HepG2 (cell line): ENCODE measurements at regions not wholly inside any gene's neighbourhood (a gene's known extent, or its start where the extent isn't known, plus 50 kb on each side); places are given as distances from the start of the nearest gene placed in this dataset.
A peak's percentile ranks its signal among the peaks of the same experiment; 100 is the strongest.

Experiments used
- ATAC-seq: fragments of 200-7000 bp; cut with Tn5 transposase; 3 replicates; pipeline ENCODE4 v1.9.1; 2020; ENCODE audit warnings: mild to moderate bottlenecking, moderate library complexity
- BruUV-seq: library from RNA; stranded (reverse); fragments of 400-500 nt; replicated peaks from 2 replicates; lab custom pipeline; 2021; lab: Mats Ljungman, UMichigan
- CTCF ChIA-PET: fragments of 300-600 bp; formaldehyde crosslinking; extraction: SDS; loops from one replicate; lab custom pipeline; 2021; ENCODE audit warnings: low total read pairs, inconsistent platforms, low intra/inter-chr PET ratio; lab: Yijun Ruan, JAX
- POLR2A ChIA-PET: fragments of 350-600 bp; sonication (Branson Sonifier 250); formaldehyde crosslinking; loops from one replicate; lab custom pipeline; 2020; ENCODE audit warnings: antibody characterized with exemption, inconsistent platforms; lab: Yijun Ruan, JAX
- DNase-seq: peaks from one replicate; pipeline ENCODE4 v3.0.0-alpha.2; 2015; ENCODE audit warnings: low spot score
- FAIRE-seq: peaks from 3 replicates; lab custom pipeline; 2011; peaks lifted over from hg19 to GRCh38; lab: Jason Lieb, UNC
- H2AFZ ChIP-seq: one replicate; pipeline ENCODE4 v1.6.1; 2011; ENCODE audit warnings: low read length, inconsistent platforms
- H3K27ac ChIP-seq: fragments of 300-600 bp; 3 replicates; pipeline ENCODE4 v1.8.0; 2011; ENCODE audit warnings: mixed run types, mild to moderate bottlenecking, mixed read lengths, low read length, inconsistent platforms; ENCODE audit not compliant: insufficient read depth; ENCODE audit errors: extremely low read length
- H3K27me3 ChIP-seq, 2 experiments: fragments of 200-600 bp in 1 of 2; 2 replicates in 1 of 2; 3 replicates in 1 of 2; pipeline versions ENCODE4 v1.6.0 to v1.8.0; 2011; ENCODE audit warnings: low read length in 2 of 2, mild to moderate bottlenecking in 2 of 2, moderate library complexity in 2 of 2, inconsistent platforms in 1 of 2; ENCODE audit not compliant: insufficient read depth in 2 of 2, control insufficient read depth in 1 of 2
- H3K36me3 ChIP-seq, 2 experiments: fragments of 200-600 bp in 1 of 2; replicated peaks in 1 of 2; 2 replicates in 1 of 2; 3 replicates in 1 of 2; pipeline versions ENCODE4 v1.5.1 to v1.8.0; 2011; ENCODE audit warnings: low read length in 2 of 2, inconsistent platforms in 1 of 2; ENCODE audit not compliant: insufficient read depth in 2 of 2, control insufficient read depth in 1 of 2
- H3K4me1 ChIP-seq: 2 replicates; pipeline ENCODE4 v1.5.1; 2012; ENCODE audit warnings: low read length, inconsistent platforms; ENCODE audit not compliant: insufficient read depth
- H3K4me2 ChIP-seq: 2 replicates; pipeline ENCODE4 v1.6.0; 2011; ENCODE audit warnings: low read depth, low read length, inconsistent platforms
- H3K4me3 ChIP-seq, 3 experiments: fragments of 200-600 bp in 1 of 3; sonication (generic), shearing (Covaris generic) in 1 of 3; replicated peaks in 1 of 3; 2 replicates each; pipeline ENCODE4 v1.5.1; 2011 to 2016; ENCODE audit warnings: low read length in 3 of 3, inconsistent platforms in 2 of 3, low read depth in 2 of 3, mild to moderate bottlenecking in 2 of 3, control low read depth in 1 of 3, mixed read lengths in 1 of 3; ENCODE audit not compliant: insufficient read depth in 1 of 3
- H3K79me2 ChIP-seq: one replicate; pipeline ENCODE4 v1.6.1; 2011; ENCODE audit warnings: low read length, inconsistent platforms; ENCODE audit not compliant: insufficient read depth
- H3K9ac ChIP-seq: 2 replicates; pipeline ENCODE4 v1.6.0; 2011; ENCODE audit warnings: mild to moderate bottlenecking, low read depth, low read length, inconsistent platforms; ENCODE audit not compliant: insufficient read depth
- H3K9me3 ChIP-seq: 2 replicates; pipeline ENCODE4 v1.5.1; 2012; ENCODE audit warnings: mild to moderate bottlenecking, low read length
- H4K20me1 ChIP-seq: 2 replicates; pipeline ENCODE4 v1.6.0; 2011; ENCODE audit warnings: inconsistent platforms, mild to moderate bottlenecking, low read length, moderate library complexity; ENCODE audit not compliant: insufficient read depth
- ATF7 ChIP-seq, 2 experiments: fragments of 450-650 bp in 1 of 2; sonication (generic) in 1 of 2; formaldehyde crosslinking in 1 of 2; IDR thresholded peaks; 2 replicates each; pipeline versions ENCODE4 v1.4.0 to v1.6.1; 2016 to 2020; ENCODE audit warnings: antibody characterized with exemption in 1 of 2, mild to moderate bottlenecking in 1 of 2, missing genetic modification reagents in 1 of 2
- CEBPG ChIP-seq: IDR thresholded peaks from 2 replicates; pipeline ENCODE4 v1.6.1; 2016
- CREB1 ChIP-seq, 2 experiments: fragments of 450-650 bp in 1 of 2; IDR thresholded peaks; 2 replicates each; pipeline ENCODE4 v1.6.1; 2016 to 2017; ENCODE audit warnings: control low read depth in 1 of 2, mild to moderate bottlenecking in 1 of 2, missing compliant biosample characterization in 1 of 2, missing genetic modification characterization in 1 of 2
- ISX ChIP-seq: sonication (generic); formaldehyde crosslinking; conservative IDR thresholded peaks from 2 replicates; pipeline ENCODE4 v1.5.0; 2020; ENCODE audit warnings: missing genetic modification reagents
- KIAA2018 ChIP-seq: sonication (generic); formaldehyde crosslinking; IDR thresholded peaks from 2 replicates; pipeline ENCODE4 v1.5.0; 2020; ENCODE audit warnings: mild to moderate bottlenecking, missing genetic modification reagents, borderline replicate concordance
- MAFF ChIP-seq: IDR thresholded peaks from 2 replicates; pipeline ENCODE4 v1.6.1; 2011; ENCODE audit warnings: low read depth, low read length, improper control_type of control experiment
- MAFK ChIP-seq, 2 experiments: IDR thresholded peaks in 1 of 2; conservative IDR thresholded peaks in 1 of 2; 2 replicates each; pipeline ENCODE4 v1.6.1; 2011; ENCODE audit warnings: improper control_type of control experiment in 2 of 2, low read length in 2 of 2
- PBX2 ChIP-seq: IDR thresholded peaks from 2 replicates; pipeline ENCODE4 v1.6.1; 2016; ENCODE audit warnings: control low read depth
- PCBP2 ChIP-seq: fragments of 200-400 bp; formaldehyde crosslinking; optimal IDR thresholded peaks from 2 replicates; pipeline ENCODE3; 2018; ENCODE audit warnings: low read length, low read depth; ENCODE audit not compliant: poor library complexity, severe bottlenecking
- RCOR2 ChIP-seq: IDR thresholded peaks from 2 replicates; pipeline ENCODE4 v1.6.1; 2016; ENCODE audit warnings: missing biosample characterization, missing genetic modification reagents
- ZNF33B ChIP-seq: sonication (generic); formaldehyde crosslinking; IDR thresholded peaks from 2 replicates; pipeline ENCODE4 v1.5.1; 2020; ENCODE audit warnings: mild to moderate bottlenecking, missing genetic modification reagents
- ZNF460 ChIP-seq: sonication (generic); formaldehyde crosslinking; IDR thresholded peaks from 2 replicates; pipeline ENCODE4 v1.5.1; 2020; ENCODE audit warnings: missing genetic modification reagents, mild to moderate bottlenecking, borderline replicate concordance
- ZNF83 ChIP-seq: sonication (generic); formaldehyde crosslinking; IDR thresholded peaks from 2 replicates; pipeline ENCODE4 v1.4.0; 2020; ENCODE audit warnings: missing genetic modification reagents, mild to moderate bottlenecking, borderline replicate concordance
- WGBS: methylation state at CpG from one replicate; pipeline ENCODE4 v1.1.6; 2017; ENCODE audit warnings: low lambda C conversion rate; 5-methylcytosine and 5-hydroxymethylcytosine counted together
- in situ Hi-C: cut with HindIII; loops from 2 replicates; pipeline ENCODE4 v1.10.0; 2017; ENCODE audit warnings: low pct_unique_long_range_greater_than_20kb; ENCODE audit not compliant: extremely low pct_ligation_motif_present
- intact Hi-C: fragments of 100-400 bp; cut with micrococcal nuclease; formaldehyde crosslinking; loops from one replicate; pipeline ENCODE4 v1.10.0; 2022; ENCODE audit not compliant: unreplicated experiment

- WGBS, result 0% methylated on average over 2 of the region's 2 CpGs
- CTCF ChIA-PET, result no interaction called here
Measured at GRCh38 chr4:170773709-170774273, 684.0 kb upstream of the AADAT start.

GRCh38 chr4:170772429-170772828 lies 682.7 kb upstream of the AADAT start:
- ChIA-PET CTCF (no interaction called here), POLR2A (no interaction called here)
- no peak for FAIRE-seq
- Histone ChIP-seq H3K9ac (no peak overlapping the region), H2AFZ (no peak overlapping the region), H3K4me1 (no peaks in the 10 kb centered on the region), H3K36me3 (no peaks in the 10 kb centered on the region), H4K20me1 (no peaks in the 10 kb centered on the region), H3K79me2 (no peaks in the 10 kb centered on the region), H3K4me3 (no peak overlapping the region), H3K9me3 (no peaks in the 10 kb centered on the region), H3K27ac (no peak overlapping the region), H3K27me3 (no peaks in the 10 kb centered on the region; a peak in 1 of 5 replicates), H3K4me2 (no peak overlapping the region)
- no peak for ATAC-seq
- 0% methylated on average over 1 of the region's 1 CpG for WGBS
- in situ Hi-C loops, result no loop called here
- DNase-seq, result no peak
- no TSS peak for BruUV-seq
- intact Hi-C loops, result no loop called here
- TF ChIP-seq PBX2 (CRISPR knock-in tag), result no peak
- TF ChIP-seq PCBP2, result no peak
- no peak for TF ChIP-seq ZNF460 (CRISPR knock-in tag)
- TF ChIP-seq KIAA2018 (CRISPR knock-in tag), result no peak
- TF ChIP-seq ZNF33B (CRISPR knock-in tag), result no peak
- no peak for TF ChIP-seq RCOR2

More at GRCh38 chr4:170773709-170774273, 684.0 kb upstream of the AADAT start:
- H2AFZ ChIP-seq, result no peak overlapping the region
- ATAC-seq, result no peak
- no peaks in the 10 kb centered on the region for H3K36me3 ChIP-seq
- H3K4me3 ChIP-seq, result no peak overlapping the region
- H3K79me2 ChIP-seq, result no peaks in the 10 kb centered on the region
- BruUV-seq, result no TSS peak
- DNase-seq, result no peak
- H4K20me1 ChIP-seq, result no peaks in the 10 kb centered on the region
- TF ChIP-seq MAFK (conservative IDR thresholded peaks at IDR 0.05 in 1 of 2, IDR thresholded peaks at IDR 0.05 in 1 of 2; ENCODE audit: low read length in 2 of 2) (peak; percentile 69 to 81), CREB1 (IDR thresholded peaks at IDR 0.05) (peak; percentile 96), CREB1 (CRISPR knock-in tag; IDR thresholded peaks at IDR 0.05) (no peak), ATF7 (IDR thresholded peaks at IDR 0.05) (peak; percentile 82), ATF7 (CRISPR knock-in tag; IDR thresholded peaks at IDR 0.05) (no peak), CEBPG (CRISPR knock-in tag) (no peak), MAFF (peak; percentile 78), ZNF83 (no peak), ISX (CRISPR knock-in tag) (no peak)
- no peak overlapping the region for H3K9ac ChIP-seq
- intact Hi-C loops, result no loop called here
- FAIRE-seq, result no peak
- no peak overlapping the region for H3K27ac ChIP-seq
- H3K9me3 ChIP-seq, result no peaks in the 10 kb centered on the region
- no peak overlapping the region for H3K4me2 ChIP-seq
- in situ Hi-C loops, result no loop called here
- POLR2A ChIA-PET, result no interaction called here
- H3K4me1 ChIP-seq, result no peaks in the 10 kb centered on the region
- no peaks in the 10 kb centered on the region; a peak in 1 of 5 replicates for H3K27me3 ChIP-seq
